ENCODE measurements at regions not wholly inside any gene's neighbourhood (a gene's known extent, or its start where the extent isn't known, plus 50 kb on each side); places are given as distances from the start of the nearest gene placed in this dataset.

DNA sequence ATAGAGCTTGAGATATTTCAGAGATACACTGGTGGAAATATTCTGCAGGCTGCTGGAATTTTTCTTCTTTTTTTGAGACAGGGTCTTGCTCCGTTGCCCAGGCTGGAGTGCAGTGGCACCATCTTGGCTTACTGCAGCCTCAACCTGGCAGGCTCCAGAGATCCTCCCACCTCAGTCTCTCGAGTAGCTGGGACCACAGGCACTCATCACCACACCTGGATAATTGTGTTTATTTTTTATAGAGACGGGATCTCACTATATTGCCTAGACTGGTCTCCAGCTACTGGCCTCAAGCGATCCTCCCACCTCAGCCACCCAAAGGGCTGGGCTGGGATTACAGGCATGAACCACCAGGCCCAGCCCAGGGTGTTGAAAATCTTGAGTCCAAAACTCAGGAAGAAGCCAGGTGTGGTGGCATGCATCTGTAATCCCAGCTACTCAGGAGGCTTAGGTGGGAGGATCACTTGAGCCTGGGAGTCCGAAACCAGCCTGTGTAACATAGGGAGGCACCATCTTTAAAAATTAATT, 55.7 kb upstream of the FOXK1 start:
- Mint-ChIP-seq H3K27me3 (peaks cover 3% of the 10 kb centered on the region), H3K4me1 (peaks cover 5% of the 10 kb centered on the region), H3K27ac (no peak overlapping the region), H3K36me3 (ENCODE audit: low read depth) (peaks cover 2% of the 10 kb centered on the region), H3K4me3 (no peak overlapping the region), H3K9me3 (peaks cover 8% of the 10 kb centered on the region)
- intact Hi-C loops (cut with micrococcal nuclease): no loop called here
- no peak for DNase-seq

DNA sequence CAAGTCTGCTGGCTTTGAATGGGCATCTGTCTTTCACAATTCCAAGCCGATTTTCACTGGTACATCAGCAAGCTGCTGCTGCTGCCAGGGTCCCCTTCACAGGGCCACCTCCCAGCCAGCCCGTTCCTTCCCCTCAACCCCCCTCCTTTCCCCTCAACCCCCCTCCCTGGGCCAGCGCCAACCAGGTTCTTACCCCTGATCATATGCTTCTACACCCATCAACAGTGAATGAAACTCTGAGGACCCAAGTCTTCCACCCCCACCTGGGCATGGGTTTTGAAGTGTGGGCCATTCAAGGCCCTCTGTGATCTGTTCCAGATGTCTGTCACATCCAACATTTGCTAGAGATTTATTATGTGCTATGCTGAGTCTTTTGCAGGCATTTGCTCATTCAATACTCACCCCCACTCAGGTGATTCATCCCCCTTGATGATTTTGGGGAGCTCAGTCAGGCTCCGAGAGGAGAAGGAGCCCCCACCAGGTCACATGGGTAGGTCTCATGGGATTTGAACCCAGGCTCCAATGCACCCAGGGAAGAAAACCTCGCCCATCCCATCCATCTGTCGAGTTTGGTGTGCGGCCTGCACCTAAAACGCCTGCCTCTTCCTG, 52.7 kb upstream of the FOXK1 start:
- H3K27me3 Mint-ChIP-seq: peaks cover 3% of the 10 kb centered on the region
- intact Hi-C loops (cut with micrococcal nuclease): no loop called here
- no peak for DNase-seq
- no peaks in the 10 kb centered on the region for H3K36me3 Mint-ChIP-seq (ENCODE audit: low read depth)
- H3K27ac Mint-ChIP-seq: no peak overlapping the region
- H3K4me1 Mint-ChIP-seq: peaks cover 5% of the 10 kb centered on the region
- no peak overlapping the region for H3K4me3 Mint-ChIP-seq
- peaks cover 6% of the 10 kb centered on the region for H3K9me3 Mint-ChIP-seq

DNA sequence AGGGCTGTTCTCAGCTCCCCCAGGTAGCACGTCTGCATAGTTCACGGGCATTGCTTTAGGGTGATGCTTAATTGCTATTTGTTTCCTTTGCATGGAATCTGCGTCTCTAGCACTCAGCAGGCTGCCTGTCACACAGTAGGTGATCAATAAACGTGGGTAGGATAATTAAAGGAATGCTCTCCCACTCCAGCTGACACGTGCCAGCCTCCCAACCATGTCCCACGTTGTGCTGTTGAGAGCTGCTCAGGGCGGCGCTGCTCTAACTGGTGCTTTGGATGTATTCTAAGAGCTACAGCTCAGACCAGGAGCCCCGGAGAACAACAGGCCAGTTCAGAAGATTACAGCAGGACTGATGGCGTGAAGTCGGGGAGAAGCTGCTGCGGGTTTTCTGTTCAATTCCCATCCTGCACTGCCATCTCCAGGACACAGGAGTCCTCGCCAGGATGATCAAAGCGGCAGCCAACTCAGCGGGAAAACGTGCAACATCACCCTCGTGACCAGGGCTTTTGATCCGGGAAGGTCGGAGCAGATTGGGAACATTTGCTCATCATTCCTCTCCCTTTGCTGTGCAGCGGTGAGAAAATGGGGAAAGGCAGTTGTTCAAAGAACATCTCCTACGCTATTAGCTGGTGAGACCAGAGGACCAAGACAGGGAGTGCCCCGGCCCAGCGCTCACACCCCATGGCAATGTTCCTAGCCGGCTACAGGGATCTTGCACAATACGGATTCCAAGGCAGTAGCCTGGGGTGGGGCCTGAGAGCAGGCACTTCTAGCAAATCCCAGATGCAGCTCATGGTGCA, 50.5 kb upstream of the FOXK1 start:
- no peak overlapping the region for H3K27ac Mint-ChIP-seq
- intact Hi-C loops (cut with micrococcal nuclease): no loop called here
- no peaks in the 10 kb centered on the region for H3K27me3 Mint-ChIP-seq
- H3K36me3 Mint-ChIP-seq (ENCODE audit: low read depth): no peaks in the 10 kb centered on the region
- no peak for DNase-seq
- H3K4me1 Mint-ChIP-seq: no peaks in the 10 kb centered on the region
- H3K4me3 Mint-ChIP-seq: no peak overlapping the region
- H3K9me3 Mint-ChIP-seq: no peaks in the 10 kb centered on the region
